Panc1 (cell line): ENCODE measurements at regions not wholly inside any gene's neighbourhood (a gene's known extent, or its start where the extent isn't known, plus 50 kb on each side); places are given as distances from the start of the nearest gene placed in this dataset.

Source experiments
- ATAC-seq: fragments of 200-7000 bp; cut with Tn5 transposase; 2 replicates; pipeline ENCODE4 v1.9.1; 2020; ENCODE audit warnings: mild to moderate bottlenecking, moderate library complexity
- BruUV-seq: library from RNA; stranded (reverse); fragments of 400-500 nt; replicated peaks from 2 replicates; lab custom pipeline; 2021; lab: Mats Ljungman, UMichigan
- CTCF ChIA-PET: fragments of 300-600 bp; sonication (Branson Sonifier 250); formaldehyde crosslinking; loops from one replicate; lab custom pipeline; 2022; ENCODE audit warnings: antibody characterized with exemption; lab: Charles Lee
- POLR2A ChIA-PET: fragments of 300-600 bp; sonication (Branson Sonifier 250); formaldehyde crosslinking; loops from one replicate; lab custom pipeline; 2022; ENCODE audit warnings: antibody characterized with exemption; lab: Charles Lee
- DNase-seq: peaks from one replicate; pipeline ENCODE4 v3.0.0-alpha.2; 2010; ENCODE audit warnings: low read depth, low spot score
- H3K27ac ChIP-seq: 2 replicates; pipeline ENCODE4 v1.5.1; 2011; ENCODE audit warnings: mild to moderate bottlenecking, low read length, inconsistent platforms
- H3K27me3 ChIP-seq: fragments of 200-500 bp; sonication (Bioruptor generic); 2 replicates; pipeline ENCODE4 v1.6.0; 2014; ENCODE audit warnings: low read length, inconsistent platforms; ENCODE audit not compliant: control insufficient read depth, insufficient read depth
- H3K36me3 ChIP-seq: fragments of 200-500 bp; sonication (Bioruptor generic); 2 replicates; pipeline ENCODE4 v1.5.1; 2014; ENCODE audit warnings: inconsistent platforms, mild to moderate bottlenecking, low read length, moderate library complexity; ENCODE audit not compliant: control insufficient read depth, insufficient read depth
- H3K4me1 ChIP-seq: 2 replicates; pipeline ENCODE4 v1.5.1; 2011; ENCODE audit warnings: inconsistent platforms, mild to moderate bottlenecking, low read length, moderate library complexity; ENCODE audit not compliant: control insufficient read depth, insufficient read depth
- H3K4me3 ChIP-seq, 2 experiments: 2 replicates each; pipeline ENCODE4 v1.5.1; 2011 to 2012; ENCODE audit warnings: low read depth in 2 of 2, low read length in 2 of 2, mild to moderate bottlenecking in 2 of 2, inconsistent platforms in 1 of 2, moderate library complexity in 1 of 2
- H3K9me3 ChIP-seq: fragments of 200-500 bp; sonication (Bioruptor generic); 2 replicates; pipeline ENCODE4 v1.5.1; 2014; ENCODE audit warnings: low read depth, mild to moderate bottlenecking, inconsistent platforms, low read length, moderate library complexity; ENCODE audit not compliant: control insufficient read depth, insufficient read depth
- POLR2AphosphoS5 ChIP-seq: IDR thresholded peaks from 2 replicates; pipeline ENCODE4 v1.6.1; 2012; ENCODE audit warnings: mild to moderate bottlenecking, low read depth, low read length, moderate library complexity
- REST ChIP-seq, 2 experiments: IDR thresholded peaks; 2 replicates each; pipeline ENCODE4 v1.6.1; 2011 to 2012; ENCODE audit warnings: low read depth in 2 of 2, control low read depth in 1 of 2, low read length in 1 of 2, mild to moderate bottlenecking in 1 of 2, moderate library complexity in 1 of 2; ENCODE audit not compliant: insufficient read depth in 1 of 2
- SIN3A ChIP-seq: IDR thresholded peaks from 2 replicates; pipeline ENCODE4 v1.6.1; 2012; ENCODE audit warnings: low read depth, mild to moderate bottlenecking, low read length, moderate library complexity, borderline replicate concordance; ENCODE audit not compliant: insufficient read depth
- TCF7L2 ChIP-seq: IDR thresholded peaks from 2 replicates; pipeline ENCODE4 v1.6.1; 2011; ENCODE audit warnings: mild to moderate bottlenecking, low read depth, low read length, inconsistent platforms
- in situ Hi-C: cut with HindIII; loops from 2 replicates; pipeline ENCODE4 v1.10.0; 2016; ENCODE audit warnings: low sequenced_read_pairs, low pct_unique_long_range_greater_than_20kb
- intact Hi-C: fragments of 100-400 bp; cut with micrococcal nuclease; formaldehyde crosslinking; loops from one replicate; pipeline ENCODE4 v1.10.0; 2022; ENCODE audit not compliant: unreplicated experiment
- TF ChIP-seq, protein P1 (sequence below): fragments of 450-650 bp; IDR thresholded peaks from 2 replicates; pipeline ENCODE4 v1.5.1; 2017; ENCODE audit warnings: mild to moderate bottlenecking

GRCh38 chr3:127066635-127067034 is 83.7 kb downstream of the PLXNA1 start:
- CTCF ChIA-PET, result no interaction called here

GRCh38 chr3:127067116-127067910 is 84.4 kb downstream of the PLXNA1 start:
- H3K36me3 ChIP-seq, result no peaks in the 10 kb centered on the region
- intact Hi-C loops, result no loop called here
- H3K27ac ChIP-seq, result no peak overlapping the region
- in situ Hi-C loops, result no loop called here
- BruUV-seq, result no TSS peak
- H3K9me3 ChIP-seq, result no peaks in the 10 kb centered on the region
- TF ChIP-seq REST (IDR thresholded peaks at IDR 0.05; ENCODE audit: insufficient read depth in 1 of 2, low read depth in 2 of 2, low read length in 1 of 2) (no peak), SIN3A (no peak), POLR2AphosphoS5 (no peak), TCF7L2 (no peak)
- TF ChIP-seq, protein P1, sequence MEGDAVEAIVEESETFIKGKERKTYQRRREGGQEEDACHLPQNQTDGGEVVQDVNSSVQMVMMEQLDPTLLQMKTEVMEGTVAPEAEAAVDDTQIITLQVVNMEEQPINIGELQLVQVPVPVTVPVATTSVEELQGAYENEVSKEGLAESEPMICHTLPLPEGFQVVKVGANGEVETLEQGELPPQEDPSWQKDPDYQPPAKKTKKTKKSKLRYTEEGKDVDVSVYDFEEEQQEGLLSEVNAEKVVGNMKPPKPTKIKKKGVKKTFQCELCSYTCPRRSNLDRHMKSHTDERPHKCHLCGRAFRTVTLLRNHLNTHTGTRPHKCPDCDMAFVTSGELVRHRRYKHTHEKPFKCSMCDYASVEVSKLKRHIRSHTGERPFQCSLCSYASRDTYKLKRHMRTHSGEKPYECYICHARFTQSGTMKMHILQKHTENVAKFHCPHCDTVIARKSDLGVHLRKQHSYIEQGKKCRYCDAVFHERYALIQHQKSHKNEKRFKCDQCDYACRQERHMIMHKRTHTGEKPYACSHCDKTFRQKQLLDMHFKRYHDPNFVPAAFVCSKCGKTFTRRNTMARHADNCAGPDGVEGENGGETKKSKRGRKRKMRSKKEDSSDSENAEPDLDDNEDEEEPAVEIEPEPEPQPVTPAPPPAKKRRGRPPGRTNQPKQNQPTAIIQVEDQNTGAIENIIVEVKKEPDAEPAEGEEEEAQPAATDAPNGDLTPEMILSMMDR, result no peak
- no peaks in the 10 kb centered on the region for H3K4me1 ChIP-seq
- POLR2A ChIA-PET, result no interaction called here
- ATAC-seq (no peak), DNase-seq (no peak)
- H3K27me3 ChIP-seq, result no peaks in the 10 kb centered on the region
- CTCF ChIA-PET, result no interaction called here
- H3K4me3 ChIP-seq, result no peak overlapping the region

More at GRCh38 chr3:127066635-127067034, 83.7 kb downstream of the PLXNA1 start:
- no peak overlapping the region for H3K4me3 ChIP-seq
- no peaks in the 10 kb centered on the region for H3K4me1 ChIP-seq
- ATAC-seq (no peak), DNase-seq (no peak)
- no TSS peak for BruUV-seq
- POLR2A ChIA-PET, result no interaction called here
- H3K27me3 ChIP-seq, result no peaks in the 10 kb centered on the region
- no peaks in the 10 kb centered on the region for H3K36me3 ChIP-seq
- in situ Hi-C loops (no loop called here), intact Hi-C loops (no loop called here)
- H3K9me3 ChIP-seq, result no peaks in the 10 kb centered on the region
- H3K27ac ChIP-seq, result no peak overlapping the region
- no peak for TF ChIP-seq REST (IDR thresholded peaks at IDR 0.05; ENCODE audit: insufficient read depth in 1 of 2, low read depth in 2 of 2, low read length in 1 of 2)
- TF ChIP-seq SIN3A, result no peak
- TF ChIP-seq TCF7L2, result no peak
- no peak for TF ChIP-seq POLR2AphosphoS5
- TF ChIP-seq, protein P1, result no peak
